ENCODE measurements at regions not wholly inside any gene's neighbourhood (a gene's known extent, or its start where the extent isn't known, plus 50 kb on each side); places are given as distances from the start of the nearest gene placed in this dataset.

DNA sequence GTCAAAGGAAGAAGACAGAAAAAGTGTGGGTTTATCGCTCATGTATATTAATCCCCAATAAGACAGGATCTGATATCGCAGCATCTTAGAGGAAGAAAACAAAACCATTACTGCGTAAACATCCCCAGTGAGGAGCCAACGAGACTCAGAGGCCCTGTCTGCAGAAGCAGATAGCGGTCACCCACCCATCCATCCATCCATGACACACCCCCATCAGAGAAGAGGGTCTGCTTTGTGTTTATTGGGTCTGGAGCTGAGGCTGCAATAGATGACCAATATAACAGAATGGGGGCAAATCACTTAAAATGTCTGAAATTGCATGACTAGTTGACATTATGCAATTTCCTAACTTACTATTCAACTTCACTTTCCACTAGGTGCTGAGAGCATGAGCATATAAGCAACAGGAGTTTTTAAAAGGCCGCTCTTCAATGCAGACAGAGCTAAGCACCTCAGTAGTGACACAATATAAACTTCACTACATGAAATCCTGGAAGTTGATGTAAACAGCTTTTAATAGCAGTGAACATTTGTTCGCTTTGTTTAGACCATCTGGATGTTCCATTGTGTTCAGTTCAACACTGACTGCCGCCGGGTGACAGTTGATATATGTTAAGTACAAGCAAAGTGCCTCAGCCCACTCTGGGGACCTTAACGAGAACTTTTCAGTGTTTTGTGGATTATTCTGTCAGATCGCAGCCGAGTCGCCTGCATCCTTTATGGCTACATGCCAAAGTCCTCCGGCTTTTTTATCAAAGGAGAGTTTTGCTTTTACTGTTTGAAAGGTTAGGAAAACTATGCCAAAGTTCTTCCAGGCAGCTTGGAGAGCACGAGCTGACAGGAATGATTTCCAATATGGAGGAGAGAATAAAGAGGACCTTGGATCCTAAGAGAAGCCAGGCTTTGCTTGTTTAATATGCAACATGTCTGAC is 167.5 kb downstream of the ZNF281 start:
- Histone ChIP-seq H3K27me3 (no peaks in the 10 kb centered on the region), H3K4me1 (peaks cover 16 to 24% (median 18%) of the 10 kb centered on the region in 4 donors), H3K4me3 (peak overlapping the region in 3 of 4 donors; percentile 6 to 33 (median 25)), H3K36me3 (no peaks in the 10 kb centered on the region), H3K27ac (peak overlapping the region in 2 of 4 donors; percentile 19 to 58), H3K9me3 (no peaks in the 10 kb centered on the region)
- DNase-seq (no peak), ATAC-seq (ENCODE audit: low FRiP score in 2 of 2) (no peak)
- WGBS, 2 donors, result 33% methylated on average over 15 of the region's 15 CpGs
- TF ChIP-seq, protein P1, sequence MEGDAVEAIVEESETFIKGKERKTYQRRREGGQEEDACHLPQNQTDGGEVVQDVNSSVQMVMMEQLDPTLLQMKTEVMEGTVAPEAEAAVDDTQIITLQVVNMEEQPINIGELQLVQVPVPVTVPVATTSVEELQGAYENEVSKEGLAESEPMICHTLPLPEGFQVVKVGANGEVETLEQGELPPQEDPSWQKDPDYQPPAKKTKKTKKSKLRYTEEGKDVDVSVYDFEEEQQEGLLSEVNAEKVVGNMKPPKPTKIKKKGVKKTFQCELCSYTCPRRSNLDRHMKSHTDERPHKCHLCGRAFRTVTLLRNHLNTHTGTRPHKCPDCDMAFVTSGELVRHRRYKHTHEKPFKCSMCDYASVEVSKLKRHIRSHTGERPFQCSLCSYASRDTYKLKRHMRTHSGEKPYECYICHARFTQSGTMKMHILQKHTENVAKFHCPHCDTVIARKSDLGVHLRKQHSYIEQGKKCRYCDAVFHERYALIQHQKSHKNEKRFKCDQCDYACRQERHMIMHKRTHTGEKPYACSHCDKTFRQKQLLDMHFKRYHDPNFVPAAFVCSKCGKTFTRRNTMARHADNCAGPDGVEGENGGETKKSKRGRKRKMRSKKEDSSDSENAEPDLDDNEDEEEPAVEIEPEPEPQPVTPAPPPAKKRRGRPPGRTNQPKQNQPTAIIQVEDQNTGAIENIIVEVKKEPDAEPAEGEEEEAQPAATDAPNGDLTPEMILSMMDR (IDR thresholded peaks at IDR 0.05), result no peak
- TF ChIP-seq POLR2AphosphoS5 (IDR thresholded peaks at IDR 0.05) (peak in 1 of 2 donors; percentile 52), EP300 (IDR thresholded peaks at IDR 0.05) (peak in 2 of 4 donors; percentile 12 to 68), POLR2A (IDR thresholded peaks at IDR 0.05) (no peak)

DNA sequence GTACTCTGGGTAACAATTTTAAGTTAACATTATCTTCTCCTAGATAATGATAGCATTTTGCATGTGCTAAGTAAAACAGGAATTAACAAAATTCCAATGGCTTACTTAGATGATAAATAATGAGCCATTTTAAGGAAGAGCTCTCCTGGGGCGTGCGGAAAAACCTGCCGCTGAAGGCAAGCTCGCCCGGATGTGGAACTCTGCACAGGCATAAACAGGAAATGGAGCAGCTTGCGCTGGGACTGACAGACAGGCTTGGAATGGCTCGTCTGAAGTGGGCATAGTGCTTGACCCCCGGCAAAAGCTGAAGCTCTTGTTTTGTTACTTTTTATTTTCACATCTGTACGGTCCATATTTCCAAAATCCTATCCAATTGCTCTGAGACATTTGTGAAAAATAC is 169.2 kb downstream of the ZNF281 start:
- 39 to 45% methylated on average over 9 of the region's 9 CpGs for WGBS, 2 donors
- Histone ChIP-seq H3K4me3 (no peak overlapping the region), H3K4me1 (peaks cover 16 to 24% (median 18%) of the 10 kb centered on the region in 4 donors), H3K9me3 (no peaks in the 10 kb centered on the region), H3K27ac (peak overlapping the region in 1 of 4 donors; percentile 58), H3K27me3 (no peaks in the 10 kb centered on the region), H3K36me3 (no peaks in the 10 kb centered on the region)
- no peak for ATAC-seq (ENCODE audit: low FRiP score in 2 of 2)
- TF ChIP-seq EP300 (IDR thresholded peaks at IDR 0.05) (no peak), POLR2AphosphoS5 (IDR thresholded peaks at IDR 0.05) (peak in 1 of 2 donors; percentile 79)
- DNase-seq, result peak in 1 of 2 donors; percentile 52

GRCh38 chr1:200238311-200238710 is 171.5 kb downstream of the ZNF281 start:
- ATAC-seq (ENCODE audit: low FRiP score in 2 of 2) (no peak), DNase-seq (no peak)
- peaks cover 16 to 24% (median 18%) of the 10 kb centered on the region in 4 donors for H3K4me1 ChIP-seq
- WGBS, 2 donors, result 94 to 97% methylated on average over 3 of the region's 3 CpGs
- no peaks in the 10 kb centered on the region for H3K36me3 ChIP-seq
- TF ChIP-seq POLR2AphosphoS5 (IDR thresholded peaks at IDR 0.05) (no peak), POLR2A (IDR thresholded peaks at IDR 0.05) (no peak), EP300 (IDR thresholded peaks at IDR 0.05) (no peak)
- TF ChIP-seq, protein P1 (IDR thresholded peaks at IDR 0.05), result no peak
- H3K27me3 ChIP-seq, result no peaks in the 10 kb centered on the region
- H3K4me3 ChIP-seq, result no peak overlapping the region
- no peaks in the 10 kb centered on the region for H3K9me3 ChIP-seq
- H3K27ac ChIP-seq, result no peak overlapping the region

DNA sequence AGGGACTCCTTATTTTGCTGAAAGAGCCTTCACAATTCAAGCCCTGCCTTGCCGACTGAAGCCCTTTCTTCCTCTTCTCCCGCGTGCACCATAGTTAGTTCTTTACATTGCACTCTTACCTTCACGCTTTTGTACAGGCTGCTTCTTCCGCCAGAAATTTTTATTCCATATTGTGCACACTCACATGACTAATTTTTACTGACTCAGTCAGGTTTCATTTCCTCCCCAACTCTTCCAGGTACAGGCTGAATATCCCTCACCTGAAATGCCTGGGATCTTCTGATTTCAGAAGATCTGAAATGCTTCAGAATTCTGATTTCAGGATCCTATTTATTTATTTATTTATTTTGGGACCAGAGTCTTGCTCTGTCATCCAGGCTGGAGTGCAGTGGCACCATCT is 172.8 kb downstream of the ZNF281 start:
- no peak for DNase-seq
- Histone ChIP-seq H3K4me1 (peaks cover 7 to 15% (median 10%) of the 10 kb centered on the region in 4 donors), H3K4me3 (no peak overlapping the region), H3K27me3 (no peaks in the 10 kb centered on the region), H3K36me3 (no peaks in the 10 kb centered on the region), H3K9me3 (no peaks in the 10 kb centered on the region), H3K27ac (no peak overlapping the region)
- ATAC-seq (ENCODE audit: low FRiP score in 2 of 2), result no peak
- TF ChIP-seq POLR2A (IDR thresholded peaks at IDR 0.05), result no peak
- no peak for TF ChIP-seq POLR2AphosphoS5 (IDR thresholded peaks at IDR 0.05)
- TF ChIP-seq, protein P1 (IDR thresholded peaks at IDR 0.05), result no peak
- TF ChIP-seq EP300 (IDR thresholded peaks at IDR 0.05), result no peak
- WGBS, 2 donors, result 94 to 96% methylated on average over 5 of the region's 5 CpGs

GRCh38 chr1:200234938-200235337 is 174.9 kb downstream of the ZNF281 start:
- 96 to 97% methylated on average over 2 of the region's 2 CpGs for whole genome bisulfite sequencing, 2 donors
- ATAC-seq (ENCODE audit: low FRiP score in 2 of 2) (no peak), DNase-seq (no peak)
- H3K9me3 ChIP-seq, result no peaks in the 10 kb centered on the region
- H3K4me3 ChIP-seq, result no peak overlapping the region
- no peak for TF ChIP-seq POLR2AphosphoS5 (IDR thresholded peaks at IDR 0.05)
- no peak for TF ChIP-seq POLR2A (IDR thresholded peaks at IDR 0.05)
- H3K4me1 ChIP-seq, result peaks cover 0 to 18% (median 0%) of the 10 kb centered on the region in 4 donors
- H3K27ac ChIP-seq, result no peak overlapping the region
- no peaks in the 10 kb centered on the region for H3K27me3 ChIP-seq
- H3K36me3 ChIP-seq, result no peaks in the 10 kb centered on the region

Data from upper lobe of left lung (tissue), 6 donors.